ENCODE measurements at regions not wholly inside any gene's neighbourhood (a gene's known extent, or its start where the extent isn't known, plus 50 kb on each side); places are given as distances from the start of the nearest gene placed in this dataset.
A peak's percentile ranks its signal among the peaks of the same experiment; 100 is the strongest.

- no peaks in the 10 kb centered on the region for H3K36me3 Mint-ChIP-seq (ENCODE audit: low read depth)
- H3K27me3 Mint-ChIP-seq (ENCODE audit: low read depth) = peaks cover 4% of the 10 kb centered on the region
- H3K9me3 Mint-ChIP-seq = no peaks in the 10 kb centered on the region
- no peak overlapping the region for H3K4me3 Mint-ChIP-seq
- H3K27ac Mint-ChIP-seq = no peak overlapping the region
- H3K4me1 Mint-ChIP-seq = peaks cover 25% of the 10 kb centered on the region
- TF ChIP-seq CTCF (IDR thresholded peaks at IDR 0.05; ENCODE audit: unreplicated experiment in 3 of 3) = no peak
These were observed 56.1 kb upstream of the UBE2E1 start for GRCh38 chr3:23749609-23750008.

- Mint-ChIP-seq H3K27me3 (ENCODE audit: low read depth) (no peaks in the 10 kb centered on the region), H3K36me3 (ENCODE audit: low read depth) (no peaks in the 10 kb centered on the region), H3K4me1 (peaks cover 27% of the 10 kb centered on the region), H3K27ac (peak overlapping the region; percentile 38 to 75 (median 68)), H3K9me3 (no peaks in the 10 kb centered on the region), H3K4me3 (no peak overlapping the region)
- no peak for TF ChIP-seq CTCF (IDR thresholded peaks at IDR 0.05; ENCODE audit: unreplicated experiment in 3 of 3)
These were observed 55.1 kb upstream of the UBE2E1 start for GRCh38 chr3:23750573-23751210.

- Mint-ChIP-seq H3K27ac (peak overlapping the region; percentile 38 to 75 (median 68)), H3K36me3 (ENCODE audit: low read depth) (no peaks in the 10 kb centered on the region), H3K4me1 (peaks cover 33% of the 10 kb centered on the region), H3K9me3 (no peaks in the 10 kb centered on the region), H3K4me3 (no peak overlapping the region), H3K27me3 (ENCODE audit: low read depth) (no peaks in the 10 kb centered on the region)
- TF ChIP-seq CTCF (IDR thresholded peaks at IDR 0.05; ENCODE audit: unreplicated experiment in 3 of 3) = no peak
These were observed 54.5 kb upstream of the UBE2E1 start for GRCh38 chr3:23751212-23751723.

- no peaks in the 10 kb centered on the region for H3K9me3 Mint-ChIP-seq
- H3K4me3 Mint-ChIP-seq = no peak overlapping the region
- no peaks in the 10 kb centered on the region for H3K27me3 Mint-ChIP-seq (ENCODE audit: low read depth)
These were observed 53.6 kb upstream of the UBE2E1 start for GRCh38 chr3:23752126-23752525.

GRCh38 chr3:23754215-23754614, 51.5 kb upstream of the UBE2E1 start:
- Mint-ChIP-seq H3K36me3 (ENCODE audit: low read depth) (no peaks in the 10 kb centered on the region), H3K9me3 (no peaks in the 10 kb centered on the region), H3K4me3 (no peak overlapping the region), H3K27ac (peak overlapping the region in 1 of 3 experiments; percentile 82), H3K4me1 (peaks cover 34% of the 10 kb centered on the region), H3K27me3 (ENCODE audit: low read depth) (no peaks in the 10 kb centered on the region)
- TF ChIP-seq CTCF (IDR thresholded peaks at IDR 0.05; ENCODE audit: unreplicated experiment in 3 of 3) = no peak

More at GRCh38 chr3:23752126-23752525, 53.6 kb upstream of the UBE2E1 start:
- no peaks in the 10 kb centered on the region for H3K36me3 Mint-ChIP-seq (ENCODE audit: low read depth)
- H3K4me1 Mint-ChIP-seq = peaks cover 39% of the 10 kb centered on the region
- H3K27ac Mint-ChIP-seq = peak overlapping the region; percentile 20 to 68 (median 49)
- TF ChIP-seq CTCF (IDR thresholded peaks at IDR 0.05; ENCODE audit: unreplicated experiment in 3 of 3) = no peak
